Left ventricle myocardium inferior (tissue), 1 donor: ENCODE measurements at regions not wholly inside any gene's neighbourhood (a gene's known extent, or its start where the extent isn't known, plus 50 kb on each side); places are given as distances from the start of the nearest gene placed in this dataset.

Experiments used
- DNase-seq: peaks from one replicate; pipeline ENCODE4 v3.0.0-alpha.2; 2020
- H3K27ac ChIP-seq: fragments of 200-600 bp; replicated peaks from 2 replicates; pipeline ENCODE4 v1.8.0; 2021
- H3K27me3 ChIP-seq: fragments of 200-600 bp; 2 replicates; pipeline ENCODE4 v1.8.0; 2021; ENCODE audit warnings: low read depth
- H3K36me3 ChIP-seq: fragments of 200-600 bp; 2 replicates; pipeline ENCODE4 v1.8.0; 2021
- H3K4me1 ChIP-seq: fragments of 200-600 bp; 2 replicates; pipeline ENCODE4 v1.8.0; 2021
- H3K4me3 ChIP-seq: fragments of 200-600 bp; 2 replicates; pipeline ENCODE4 v1.8.0; 2021; ENCODE audit warnings: mild to moderate bottlenecking, moderate library complexity
- H3K9me3 ChIP-seq: fragments of 200-600 bp; replicated peaks from 2 replicates; pipeline ENCODE4 v1.8.0; 2021
- CTCF ChIP-seq: fragments of 200-600 bp; IDR thresholded peaks from 2 replicates; pipeline ENCODE4 v1.8.0; 2021; ENCODE audit warnings: antibody characterized with exemption, mild to moderate bottlenecking, borderline replicate concordance
- intact Hi-C: fragments of 100-400 bp; cut with micrococcal nuclease; formaldehyde crosslinking; loops from one replicate; pipeline ENCODE4 v1.11.0; 2022
- donor health status: DM: no; HTN: yes; CAD: no; lungs with severe emphysema.

- Histone ChIP-seq H3K4me1 (no peaks in the 10 kb centered on the region), H3K36me3 (no peaks in the 10 kb centered on the region), H3K4me3 (no peak overlapping the region), H3K27ac (no peak overlapping the region), H3K9me3 (no peaks in the 10 kb centered on the region), H3K27me3 (no peaks in the 10 kb centered on the region)
- TF ChIP-seq CTCF = no peak
- intact Hi-C loops = no loop called here
- DNase-seq = no peak
Measured at GRCh38 chr10:64529003-64529350, 1007.8 kb downstream of the REEP3 start.

GRCh38 chr10:64534616-64535015, 1013.4 kb downstream of the REEP3 start:
- no peak for DNase-seq
- intact Hi-C loops = no loop called here
- Histone ChIP-seq H3K27ac (no peak overlapping the region), H3K9me3 (no peaks in the 10 kb centered on the region), H3K36me3 (no peaks in the 10 kb centered on the region), H3K27me3 (no peaks in the 10 kb centered on the region), H3K4me1 (no peaks in the 10 kb centered on the region), H3K4me3 (no peak overlapping the region)
- no peak for TF ChIP-seq CTCF

GRCh38 chr10:64535131-64535867, 1014.1 kb downstream of the REEP3 start:
- Histone ChIP-seq H3K36me3 (no peaks in the 10 kb centered on the region), H3K27me3 (no peaks in the 10 kb centered on the region), H3K27ac (no peak overlapping the region), H3K4me3 (no peak overlapping the region), H3K9me3 (no peaks in the 10 kb centered on the region), H3K4me1 (no peaks in the 10 kb centered on the region)
- no peak for DNase-seq
- no peak for TF ChIP-seq CTCF
- intact Hi-C loops = no loop called here

GRCh38 chr10:64537112-64537511, 1015.9 kb downstream of the REEP3 start:
- no peaks in the 10 kb centered on the region for H3K27me3 ChIP-seq
- no peaks in the 10 kb centered on the region for H3K36me3 ChIP-seq
- no peaks in the 10 kb centered on the region for H3K4me1 ChIP-seq
- H3K27ac ChIP-seq = no peak overlapping the region
- no peak for DNase-seq
- no peak overlapping the region for H3K4me3 ChIP-seq
- TF ChIP-seq CTCF = no peak
- no peaks in the 10 kb centered on the region for H3K9me3 ChIP-seq
- intact Hi-C loops = no loop called here

GRCh38 chr10:64537928-64538327, 1016.7 kb downstream of the REEP3 start:
- Histone ChIP-seq H3K9me3 (no peaks in the 10 kb centered on the region), H3K4me1 (no peaks in the 10 kb centered on the region), H3K4me3 (no peak overlapping the region), H3K27me3 (no peaks in the 10 kb centered on the region), H3K36me3 (no peaks in the 10 kb centered on the region), H3K27ac (no peak overlapping the region)
- TF ChIP-seq CTCF = no peak
- no peak for DNase-seq
- intact Hi-C loops = no loop called here
